Fibroblast of villous mesenchyme (primary cell): ENCODE measurements at regions not wholly inside any gene's neighbourhood (a gene's known extent, or its start where the extent isn't known, plus 50 kb on each side); places are given as distances from the start of the nearest gene placed in this dataset.
A peak's percentile ranks its signal among the peaks of the same experiment; 100 is the strongest.
"Not testable (repeated sequence)": the region's sequence is repeated elsewhere in the genome, so short reads cannot be mapped to it uniquely, and the experiment has no call there.

Experiments used
- DNase-seq: peaks from one replicate; pipeline ENCODE4 v3.0.0-alpha.2; 2010; ENCODE audit warnings: low read depth
- H3K4me3 ChIP-seq: 2 replicates; pipeline ENCODE4 v1.5.1; 2011; ENCODE audit warnings: low read depth, mild to moderate bottlenecking, low read length
- CTCF ChIP-seq: IDR thresholded peaks from 2 replicates; pipeline ENCODE4 v1.5.1; 2012; ENCODE audit warnings: low read depth, mild to moderate bottlenecking, low read length; ENCODE audit not compliant: insufficient read depth

- H3K4me3 ChIP-seq = no peak overlapping the region
- no peak for DNase-seq
- no peak for TF ChIP-seq CTCF
Measured at GRCh38 chr6:81950877-81951276, 198.4 kb upstream of the TENT5A start.

GRCh38 chr6:81948861-81949260 is 196.4 kb upstream of the TENT5A start:
- TF ChIP-seq CTCF = no peak
- no peak overlapping the region for H3K4me3 ChIP-seq
- DNase-seq = no peak

DNA sequence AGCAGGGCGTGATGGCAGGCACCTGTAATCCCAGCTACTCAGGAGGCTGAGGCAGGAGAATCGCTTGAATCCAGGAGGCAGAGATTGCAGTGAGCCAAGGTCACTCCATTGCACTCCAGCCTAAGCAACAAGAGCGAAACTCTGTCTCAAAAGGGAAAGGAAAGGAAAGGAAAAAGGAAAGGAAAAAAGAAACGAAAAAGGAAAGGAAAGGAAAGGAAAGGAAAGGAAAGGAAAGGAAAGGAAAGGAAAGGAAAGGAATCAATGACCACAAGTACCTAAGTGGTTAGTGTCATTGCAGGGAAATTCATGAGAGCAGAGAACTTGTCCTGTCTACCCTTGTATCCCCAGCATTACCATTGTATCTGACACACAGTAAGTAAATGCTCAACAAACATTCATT is 195.7 kb upstream of the TENT5A start:
- not testable (repeated sequence) for H3K4me3 ChIP-seq, DNase-seq

GRCh38 chr6:81944661-81945060 is 192.2 kb upstream of the TENT5A start:
- H3K4me3 ChIP-seq = no peak overlapping the region
- TF ChIP-seq CTCF = no peak
- DNase-seq = no peak

GRCh38 chr6:81942842-81943241 is 190.4 kb upstream of the TENT5A start:
- not testable (repeated sequence) for DNase-seq, H3K4me3 ChIP-seq

DNA sequence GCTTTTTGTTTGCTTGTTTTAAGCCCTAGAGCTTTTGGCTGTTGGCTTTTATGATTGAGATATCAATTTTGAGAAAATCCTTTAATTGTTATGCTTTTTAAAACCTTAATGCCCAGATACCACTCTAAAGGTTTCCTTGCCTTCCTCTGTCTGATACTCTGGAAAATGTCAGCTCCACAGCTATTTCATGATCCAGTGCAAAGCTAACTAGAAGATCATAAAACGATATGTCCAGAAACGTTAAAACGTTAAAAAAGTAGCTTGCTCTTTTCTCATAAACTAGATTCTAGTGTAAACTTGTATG is 189.5 kb upstream of the TENT5A start:
- no peak overlapping the region for H3K4me3 ChIP-seq
- DNase-seq = peak; percentile 45
- TF ChIP-seq CTCF = no peak

DNA sequence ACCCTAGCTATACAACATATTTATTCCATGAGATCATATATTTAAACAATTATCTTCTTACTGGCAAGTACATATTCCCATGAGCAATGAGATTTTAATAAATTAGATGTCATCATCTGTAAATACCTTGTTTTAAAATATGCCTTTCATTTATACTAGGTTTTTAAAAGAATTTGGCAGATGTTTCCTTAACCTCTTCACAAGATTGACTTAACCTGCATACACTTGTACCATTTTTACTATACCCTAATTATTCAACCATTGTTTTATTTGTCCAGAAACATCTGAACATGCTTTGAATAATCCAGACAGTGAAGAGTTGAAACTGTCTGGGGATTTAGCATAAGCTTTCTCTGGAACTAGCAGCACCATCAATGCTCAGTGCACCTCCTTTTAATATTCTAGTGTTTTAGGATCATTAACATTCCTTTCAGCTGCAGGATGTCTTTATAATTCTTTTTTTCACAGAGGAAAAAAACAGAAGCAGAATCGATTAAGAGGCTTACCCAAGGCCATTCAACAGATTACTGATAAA is 188.0 kb upstream of the TENT5A start:
- H3K4me3 ChIP-seq = no peak overlapping the region
- no peak for TF ChIP-seq CTCF
- no peak for DNase-seq

DNA sequence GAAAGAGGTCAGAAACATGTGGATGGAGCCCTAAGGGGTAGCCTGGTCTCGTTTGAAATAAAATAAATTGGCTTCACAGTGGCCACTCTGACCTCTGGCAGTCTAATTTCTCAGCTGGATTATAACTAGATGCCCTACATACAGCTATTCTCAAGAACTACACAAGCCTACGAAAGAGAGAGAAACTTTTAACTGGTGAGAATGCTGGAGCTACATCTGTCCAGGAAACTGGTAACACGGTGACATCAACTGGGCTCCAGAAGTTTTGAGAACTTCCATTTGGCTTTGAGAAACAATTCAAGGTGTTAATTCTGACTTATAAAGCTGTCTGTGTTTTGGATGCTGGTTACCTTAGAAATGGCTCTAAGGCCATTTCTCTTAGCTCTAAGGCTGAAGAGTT is 187.3 kb upstream of the TENT5A start:
- no peak for TF ChIP-seq CTCF
- H3K4me3 ChIP-seq = no peak overlapping the region
- no peak for DNase-seq
